CD4-positive, alpha-beta T cell treated with Interferon alpha-2 for 1 hour (primary cell): ENCODE measurements at regions not wholly inside any gene's neighbourhood (a gene's known extent, or its start where the extent isn't known, plus 50 kb on each side); places are given as distances from the start of the nearest gene placed in this dataset.
A peak's percentile ranks its signal among the peaks of the same experiment; 100 is the strongest.

ENCODE experiments used
- DNase-seq, 2 donors: peaks; one replicate each; pipeline ENCODE4 v3.0.0-alpha.2; 2020 to 2022

DNA sequence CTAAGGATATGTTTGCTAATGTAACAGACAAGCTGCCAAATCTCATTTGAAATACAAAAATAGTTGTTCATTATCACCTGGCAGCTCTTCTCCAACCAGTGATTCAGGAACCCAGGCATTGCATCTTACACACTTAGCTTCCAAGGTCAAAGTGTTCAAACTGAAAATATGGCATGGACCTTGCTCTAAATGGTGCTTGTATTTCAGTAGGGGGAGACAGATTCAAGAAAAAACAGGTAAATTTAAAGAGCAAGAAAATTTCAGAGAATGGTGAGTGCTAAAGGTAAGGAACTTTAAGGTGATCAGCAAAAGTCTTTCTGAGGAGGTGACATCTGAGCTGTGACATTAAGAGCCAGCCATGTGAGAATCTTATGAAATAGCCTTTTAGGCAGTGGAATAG, 82.8 kb upstream of the E2F8 start:
- DNase-seq = no peak

GRCh38 chr11:19321351-19321750, 80.6 kb upstream of the E2F8 start:
- no peak for DNase-seq

DNA sequence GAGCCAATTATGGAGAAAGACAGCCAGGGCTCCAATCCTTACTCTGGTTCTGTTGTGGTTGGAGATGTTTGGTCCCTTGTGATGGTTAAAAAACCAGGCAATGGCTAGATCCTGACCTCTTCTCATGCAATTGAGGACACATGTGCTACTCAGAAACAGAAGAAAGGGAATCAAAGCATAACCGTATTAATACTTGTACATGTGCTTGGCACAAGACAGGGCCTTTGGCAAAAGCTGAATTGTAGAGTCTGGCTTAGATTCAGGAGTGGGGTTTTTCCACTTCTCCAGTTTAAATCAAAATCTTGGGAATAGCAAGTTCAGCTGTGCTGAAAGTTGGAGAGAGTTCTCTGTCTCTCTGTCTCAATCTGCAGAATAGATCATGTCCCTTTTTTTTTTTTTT, 80.1 kb upstream of the E2F8 start:
- DNase-seq = no peak

- DNase-seq = no peak
Measured at GRCh38 chr11:19316434-19316833, 75.7 kb upstream of the E2F8 start.

DNA sequence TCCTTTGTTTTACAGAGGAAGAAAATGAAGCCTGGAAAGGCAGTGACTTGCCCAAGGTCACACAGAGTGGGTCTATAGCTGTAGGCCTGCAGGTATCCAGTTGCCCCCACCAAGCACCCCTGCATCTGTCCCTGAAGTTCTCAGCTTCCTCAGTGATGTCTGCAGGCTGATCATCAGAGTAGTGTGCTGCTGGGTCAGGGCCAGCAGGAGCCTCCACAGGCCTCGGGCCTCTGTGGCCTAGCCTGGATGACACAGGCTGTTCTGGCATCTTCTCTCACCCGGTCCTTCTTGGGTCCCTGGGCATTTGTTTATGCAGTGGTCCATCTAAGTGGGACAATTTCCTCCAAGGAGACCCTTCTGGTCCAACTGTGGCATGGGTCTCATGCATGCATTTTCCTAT, 74.8 kb upstream of the E2F8 start:
- DNase-seq = no peak

DNA sequence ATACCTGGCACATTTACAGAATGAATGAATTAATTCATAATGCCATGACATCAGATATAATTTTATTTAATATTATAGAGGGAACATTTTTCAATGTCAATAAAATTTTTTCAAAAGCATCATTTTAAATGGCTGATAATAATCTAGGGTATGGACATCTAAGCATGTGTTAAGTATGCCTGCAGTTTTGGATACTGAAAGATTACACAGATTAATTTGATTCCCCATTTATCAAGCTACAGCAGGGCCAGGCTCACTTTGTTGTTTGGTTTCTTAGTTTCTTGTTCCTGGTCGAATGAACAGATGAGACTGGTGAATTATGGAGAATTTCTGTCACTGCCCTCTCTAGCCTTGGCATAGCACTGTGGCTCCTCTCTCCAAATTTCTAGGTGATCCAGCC, 72.4 kb upstream of the E2F8 start:
- DNase-seq = no peak

GRCh38 chr11:19311308-19312030, 70.7 kb upstream of the E2F8 start:
- DNase-seq = peak in 1 of 2 donors; percentile 38

DNA sequence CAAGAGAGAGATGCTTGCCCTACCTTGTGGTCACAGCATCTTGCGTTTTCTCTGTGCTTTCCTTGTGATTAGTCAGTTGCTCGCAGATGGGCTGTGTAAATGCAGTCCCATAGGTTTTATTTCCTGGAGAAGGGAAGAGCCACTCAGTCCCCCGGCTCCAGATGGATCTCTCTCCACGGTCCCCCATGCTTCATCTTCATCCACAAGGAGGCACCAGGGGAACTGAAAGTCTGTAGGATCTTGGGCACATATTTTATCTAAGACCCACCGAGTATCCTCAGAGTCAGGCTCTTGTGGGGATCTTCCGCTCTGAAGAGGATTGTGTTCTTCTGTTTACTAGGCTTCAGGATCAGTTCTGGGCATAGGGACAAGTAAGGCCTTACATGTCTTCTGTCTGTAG, 66.8 kb upstream of the E2F8 start:
- DNase-seq = no peak

DNA sequence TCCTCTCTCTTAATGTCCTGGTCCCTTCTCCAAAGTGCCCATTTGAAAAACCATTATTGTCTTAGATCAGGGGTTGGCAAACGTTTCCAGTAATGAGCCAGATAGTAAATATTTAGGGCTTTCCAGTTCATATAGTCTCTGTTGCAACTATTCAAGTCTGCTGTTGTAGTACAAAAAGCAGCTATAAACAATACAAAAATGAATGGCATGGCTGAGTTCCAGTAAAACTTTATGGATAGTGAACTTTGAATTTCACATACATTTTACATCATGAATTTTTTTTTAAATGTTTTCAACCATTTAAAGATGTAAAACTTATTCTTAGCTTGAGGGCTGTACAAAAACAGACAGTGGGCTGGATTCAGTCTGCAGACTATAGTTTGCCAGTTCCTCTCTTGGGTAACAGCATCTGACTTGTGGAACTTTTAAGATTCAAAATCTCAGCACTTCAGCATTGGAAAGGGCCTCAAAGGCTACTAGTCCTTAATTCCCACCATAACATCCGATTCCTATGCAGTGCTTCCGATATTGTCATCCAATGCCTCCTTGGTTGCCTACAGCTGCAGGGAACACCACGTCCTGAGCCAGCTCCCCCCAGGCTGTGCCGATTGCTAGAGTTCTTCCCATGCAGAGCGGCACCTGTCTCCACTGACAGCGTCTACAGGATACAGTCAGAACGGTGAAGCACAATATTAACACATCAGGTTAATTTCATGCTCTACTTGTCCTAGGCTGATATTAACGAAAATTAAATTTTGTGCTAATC, 65.6 kb upstream of the E2F8 start:
- no peak for DNase-seq

- DNase-seq = no peak
Measured at GRCh38 chr11:19301361-19301760, 60.6 kb upstream of the E2F8 start.

- no peak for DNase-seq
Measured at GRCh38 chr11:19294444-19294843, 53.7 kb upstream of the E2F8 start.

- no peak for DNase-seq
Measured at GRCh38 chr11:19291064-19291463, 50.3 kb upstream of the E2F8 start.
